ENCODE measurements at regions not wholly inside any gene's neighbourhood (a gene's known extent, or its start where the extent isn't known, plus 50 kb on each side); places are given as distances from the start of the nearest gene placed in this dataset.
"Not testable (repeated sequence)": the region's sequence is repeated elsewhere in the genome, so short reads cannot be mapped to it uniquely, and the experiment has no call there.

DNA sequence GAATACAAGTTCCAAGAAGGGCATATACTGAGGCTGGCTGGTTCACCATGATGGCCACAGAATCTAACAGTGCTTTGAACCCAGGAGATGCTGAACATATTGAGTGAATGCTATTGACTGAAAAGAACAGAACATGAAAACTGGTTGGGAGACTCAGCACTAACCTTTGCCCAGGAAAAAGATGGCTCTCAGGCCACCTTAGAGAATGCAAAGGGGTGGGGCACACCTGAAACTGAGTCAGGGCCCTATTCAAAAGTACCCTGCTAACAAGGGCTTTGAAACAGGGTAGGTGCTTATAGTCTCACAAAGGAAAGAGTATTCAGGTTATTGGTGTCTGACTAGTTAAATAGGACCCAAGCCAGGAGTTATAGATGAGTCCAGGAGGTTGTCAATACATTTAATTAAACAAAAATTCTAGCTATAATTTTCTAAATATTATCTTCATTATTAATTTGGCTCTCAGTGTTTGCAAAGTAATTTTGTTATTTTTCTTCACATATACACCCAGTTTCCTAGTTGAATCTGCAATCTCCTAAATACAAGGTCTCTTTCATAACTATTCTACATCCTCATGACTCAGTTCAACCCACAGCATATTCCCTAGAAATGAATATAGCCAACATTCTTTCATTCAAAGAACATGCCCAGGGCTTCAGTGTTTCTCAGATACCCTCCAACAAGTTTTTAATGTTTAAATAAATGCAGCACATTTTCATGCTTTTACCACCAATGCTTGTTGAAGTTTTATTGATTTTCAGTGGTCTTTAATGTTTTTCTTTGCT lies 144.2 kb upstream of the RAPGEF2 start:
- DNase-seq, result no peak

DNA sequence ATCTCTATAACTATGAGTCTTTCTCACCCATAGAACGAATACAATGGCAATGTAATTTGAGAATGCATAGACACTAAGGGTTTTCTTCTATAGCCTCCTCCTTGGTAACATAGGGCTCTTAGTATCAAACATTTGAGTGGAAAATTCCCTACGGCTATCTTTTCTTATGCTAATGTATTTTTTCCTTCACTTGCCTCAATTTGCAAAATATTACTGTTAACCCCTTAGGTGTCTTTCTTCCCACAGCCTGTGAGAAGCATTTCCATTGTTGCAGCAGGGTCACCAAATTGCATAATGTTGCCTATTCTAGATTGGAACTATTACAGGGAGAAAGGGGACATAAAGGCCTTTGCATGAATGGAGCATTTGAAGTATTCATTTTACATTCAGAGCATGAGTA lies 140.5 kb upstream of the RAPGEF2 start:
- no peak for DNase-seq

DNA sequence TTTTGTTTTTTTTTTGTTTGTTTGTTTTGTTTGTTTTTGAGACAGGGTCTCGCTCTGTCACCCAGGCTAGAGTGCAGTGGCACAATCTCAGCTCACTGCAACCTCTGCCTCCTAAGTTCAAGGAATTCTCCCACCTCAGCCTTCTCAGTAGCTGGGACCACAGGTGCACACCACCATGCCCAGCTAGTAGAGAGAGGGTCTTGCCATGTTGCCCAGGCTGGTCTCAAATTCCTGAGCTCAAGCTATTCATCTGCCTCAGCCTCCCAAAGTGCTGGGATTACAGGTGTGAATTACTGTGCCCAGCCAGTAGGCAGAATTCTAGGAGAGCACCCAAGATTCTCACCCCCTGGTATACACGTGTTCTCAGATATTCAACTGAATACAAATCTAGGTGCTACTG lies 139.6 kb upstream of the RAPGEF2 start:
- not testable (repeated sequence) for DNase-seq

DNA sequence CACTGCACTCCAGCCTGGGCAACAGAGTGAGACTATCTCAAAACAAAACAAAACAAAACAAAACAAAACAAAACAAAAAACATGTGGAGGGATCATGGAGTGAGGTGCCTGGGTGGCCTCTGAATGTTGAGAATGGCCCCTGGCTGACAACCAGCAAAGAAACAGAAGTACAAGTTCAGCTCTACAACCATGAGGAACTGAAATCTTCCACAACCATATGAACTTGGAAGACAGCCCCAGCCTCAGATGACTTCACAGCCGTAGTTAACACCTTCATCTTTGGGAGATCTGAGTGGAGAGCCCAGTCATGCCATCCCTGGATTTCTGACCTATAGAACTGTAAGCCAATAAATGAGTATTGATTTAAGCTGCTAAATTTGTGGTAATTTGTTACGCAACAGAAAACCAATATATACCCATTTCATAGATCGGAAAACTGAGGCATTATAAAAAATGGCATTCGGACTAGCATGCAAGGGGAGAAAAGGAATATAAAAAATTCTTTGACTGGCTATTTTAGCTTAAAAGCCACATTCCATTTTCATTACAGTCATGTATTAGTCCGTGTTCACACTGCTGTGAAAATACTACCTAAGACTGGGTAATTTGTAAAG lies 138.7 kb upstream of the RAPGEF2 start:
- peak in 2 of 3 donors; percentile 21 to 36 for DNase-seq

DNA sequence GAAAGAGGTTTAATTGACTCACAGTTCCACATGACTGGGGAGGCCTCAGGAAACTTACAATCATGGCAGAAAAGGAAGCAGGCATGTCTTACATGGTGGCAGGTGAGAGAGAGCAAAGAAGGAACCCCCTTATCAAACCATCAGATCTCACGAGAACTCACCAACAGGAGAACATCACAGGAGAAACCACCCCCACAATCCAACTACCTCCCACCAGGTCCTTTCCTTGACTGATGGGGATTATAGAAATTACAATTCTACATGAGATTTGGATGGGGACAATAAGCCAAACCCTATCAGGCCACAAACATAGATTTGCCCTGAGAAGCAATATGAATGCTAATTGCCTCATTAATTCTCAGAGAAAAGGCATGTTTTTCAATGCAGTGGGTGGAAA lies 138.2 kb upstream of the RAPGEF2 start:
- no peak for DNase-seq

DNA sequence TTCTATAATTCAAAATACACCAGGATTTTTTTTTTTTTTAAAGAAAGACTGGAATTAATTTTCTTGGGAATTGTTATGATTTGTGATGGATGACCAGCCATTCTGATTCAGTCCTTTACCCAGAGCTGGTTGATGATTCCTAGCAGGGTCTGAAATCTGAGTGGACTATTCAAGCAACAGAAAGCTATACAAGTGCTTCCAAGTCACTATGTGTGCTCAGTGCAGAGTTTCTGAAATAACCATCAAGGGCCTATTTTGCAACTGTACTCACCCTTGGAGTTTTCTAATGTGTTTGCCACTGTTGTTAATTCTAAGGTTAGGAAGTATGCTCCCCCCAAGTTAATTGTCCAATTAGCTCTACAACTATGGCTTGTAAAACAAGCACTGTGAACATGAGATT lies 137.7 kb upstream of the RAPGEF2 start:
- DNase-seq, result no peak

DNA sequence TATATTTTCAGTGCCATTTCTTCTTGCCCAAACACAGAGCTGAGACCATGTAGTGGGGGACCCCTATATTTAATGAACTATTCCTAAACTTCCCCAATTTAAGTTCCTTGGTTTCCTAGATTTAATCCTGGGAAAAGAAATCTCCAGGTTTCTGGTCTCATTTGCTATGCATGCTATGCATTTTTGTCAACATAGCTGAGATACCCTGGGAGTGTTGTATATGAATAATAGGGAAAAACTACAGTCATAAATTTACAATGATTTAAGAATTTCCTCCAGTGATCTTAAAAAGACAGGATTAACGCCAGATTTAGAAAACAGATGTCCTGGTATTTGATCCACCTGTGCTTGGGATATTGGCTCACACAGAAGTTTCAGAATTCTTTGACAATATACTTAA lies 136.8 kb upstream of the RAPGEF2 start:
- no peak for DNase-seq

DNA sequence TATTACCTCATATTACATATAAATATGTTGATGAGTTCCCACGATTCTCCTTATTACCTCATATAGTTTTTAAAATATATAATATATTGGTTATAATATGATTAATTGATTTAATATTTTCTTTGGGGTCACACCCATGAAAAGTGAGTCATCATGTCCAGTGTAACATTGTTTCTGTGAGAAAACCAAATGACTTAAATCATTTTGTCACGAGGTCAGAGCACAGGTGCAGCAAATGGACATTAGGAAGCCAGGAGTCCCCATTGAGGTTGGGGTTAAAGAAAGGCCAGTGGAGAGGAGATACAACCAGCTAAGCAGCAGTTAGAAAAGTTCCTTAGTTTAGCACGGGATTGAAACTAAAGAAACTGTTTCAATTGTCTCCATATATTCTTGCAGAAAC lies 133.9 kb upstream of the RAPGEF2 start:
- DNase-seq, result no peak

DNA sequence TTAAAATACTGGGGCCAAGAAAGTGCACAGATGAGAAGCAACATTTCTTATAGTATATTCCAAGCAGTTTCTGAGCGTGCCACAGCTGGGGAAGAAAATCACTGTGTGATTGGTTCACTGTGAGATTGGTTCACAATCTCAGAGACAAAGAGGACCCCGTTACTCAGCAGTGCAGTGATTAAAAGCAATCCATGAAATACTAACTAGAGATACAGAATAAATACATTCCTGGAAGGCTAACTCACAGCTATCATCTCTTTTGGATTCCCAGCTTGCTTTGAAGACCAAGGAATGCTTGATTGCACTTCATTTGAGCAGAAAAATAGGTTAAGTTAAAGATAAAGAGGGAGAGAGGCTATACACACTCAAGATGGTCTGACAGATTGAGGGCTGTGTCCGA lies 132.1 kb upstream of the RAPGEF2 start:
- no peak for DNase-seq

DNA sequence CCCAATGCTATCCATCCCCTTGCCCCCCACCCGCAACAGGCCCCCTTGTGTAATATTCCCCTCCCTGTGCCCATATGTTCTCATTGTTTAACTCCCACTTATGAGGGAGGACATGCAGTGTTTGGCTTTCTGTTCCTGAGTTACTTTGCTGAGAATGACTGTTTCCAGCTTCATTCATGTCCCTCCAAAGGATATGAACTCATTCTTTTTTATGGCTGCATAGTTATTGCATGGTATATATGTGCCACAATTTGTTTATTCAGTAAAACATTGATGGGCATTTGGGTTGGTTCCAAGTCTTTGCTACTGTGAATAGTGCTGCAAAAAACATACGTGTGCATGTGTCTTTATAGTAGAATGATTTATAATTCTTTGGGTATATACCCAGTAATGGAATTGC lies 128.4 kb upstream of the RAPGEF2 start:
- DNase-seq, result not testable (repeated sequence)

DNA sequence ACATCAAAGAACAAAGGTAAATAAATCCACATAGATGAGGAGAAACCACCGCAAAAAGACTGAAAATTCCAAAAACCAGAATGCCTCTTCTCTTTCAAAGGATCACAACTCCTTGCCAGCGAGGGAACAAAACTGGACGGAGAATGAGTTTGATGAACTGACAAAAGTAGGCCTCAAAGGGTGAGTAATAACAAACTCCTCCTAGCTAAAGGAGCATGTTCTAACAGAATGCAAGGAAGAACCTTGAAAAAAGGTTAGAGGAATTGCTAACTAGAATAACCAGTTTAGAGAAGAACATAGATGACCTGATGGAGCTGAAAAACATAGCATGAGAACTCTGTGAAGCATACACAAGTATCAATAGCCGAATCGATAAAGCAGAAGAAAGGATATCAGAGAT lies 122.2 kb upstream of the RAPGEF2 start:
- not testable (repeated sequence) for DNase-seq

DNA sequence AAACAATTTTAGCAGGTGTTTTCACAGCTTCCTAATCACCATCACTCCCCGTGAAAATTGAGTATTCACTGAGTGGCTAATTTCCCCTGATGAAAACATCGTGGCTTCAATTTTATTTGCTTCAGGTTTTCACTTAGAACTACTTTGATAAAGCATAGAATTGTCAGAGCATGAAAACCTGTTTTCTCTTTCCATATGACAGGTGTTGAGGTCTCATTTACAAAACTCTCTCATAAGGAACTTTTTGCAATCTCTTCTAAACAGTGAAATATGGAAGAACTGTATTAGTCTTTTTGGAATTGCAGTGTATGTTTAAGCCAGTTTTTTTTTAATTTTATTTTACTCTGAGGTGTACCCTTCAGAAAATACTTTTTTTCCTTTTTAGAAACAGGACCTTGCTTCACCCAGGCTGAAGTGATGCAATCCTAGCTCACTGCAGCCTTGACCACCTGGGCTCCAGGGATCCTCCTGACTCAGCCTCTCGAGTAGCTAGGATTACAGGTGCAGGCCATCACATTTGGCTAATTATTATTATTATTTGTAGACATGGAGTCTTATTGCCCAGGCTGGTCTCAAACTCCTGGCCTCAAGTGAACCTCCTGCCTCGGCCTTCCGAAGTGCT lies 111.2 kb upstream of the RAPGEF2 start:
- peak in 1 of 3 donors; percentile 1 for DNase-seq

DNA sequence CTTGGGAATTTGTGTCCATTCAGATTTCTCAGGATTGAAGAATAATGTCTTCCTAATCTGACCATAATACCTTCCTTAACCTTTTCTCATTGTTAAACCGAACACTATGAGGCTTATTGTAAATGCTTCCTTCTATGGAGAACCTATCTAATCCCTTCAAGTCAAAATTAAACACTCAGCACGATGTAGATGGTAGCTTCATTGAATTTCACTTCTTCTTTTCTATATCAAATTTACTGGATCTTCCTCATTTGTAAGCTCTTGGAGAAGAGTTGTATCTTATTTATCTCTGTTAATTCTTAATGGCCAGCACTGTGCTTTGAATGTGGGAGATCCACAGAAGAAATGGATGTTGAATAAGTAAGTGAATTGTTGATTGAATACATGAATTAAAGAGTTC lies 109.0 kb upstream of the RAPGEF2 start:
- peak; percentile 10 to 67 (median 56) for DNase-seq

DNA sequence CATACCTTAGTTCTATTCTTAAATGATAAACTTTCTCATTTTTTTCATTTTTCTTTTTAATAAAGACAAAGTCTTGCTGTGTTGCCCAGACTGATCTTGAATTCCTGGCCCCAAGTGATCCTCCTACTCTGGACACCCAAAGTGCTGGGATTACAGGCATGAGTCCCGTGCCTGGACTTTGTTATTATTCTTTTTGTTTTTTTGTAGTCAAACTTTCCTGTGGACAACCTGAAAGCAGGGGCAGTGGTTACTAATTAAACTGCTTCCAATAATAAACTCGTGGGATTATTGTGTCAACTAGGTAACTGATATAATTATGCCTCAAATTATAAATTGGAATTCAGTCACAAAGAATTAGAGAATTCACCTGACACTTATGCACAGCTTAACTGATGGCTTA lies 107.8 kb upstream of the RAPGEF2 start:
- DNase-seq, result no peak

DNA sequence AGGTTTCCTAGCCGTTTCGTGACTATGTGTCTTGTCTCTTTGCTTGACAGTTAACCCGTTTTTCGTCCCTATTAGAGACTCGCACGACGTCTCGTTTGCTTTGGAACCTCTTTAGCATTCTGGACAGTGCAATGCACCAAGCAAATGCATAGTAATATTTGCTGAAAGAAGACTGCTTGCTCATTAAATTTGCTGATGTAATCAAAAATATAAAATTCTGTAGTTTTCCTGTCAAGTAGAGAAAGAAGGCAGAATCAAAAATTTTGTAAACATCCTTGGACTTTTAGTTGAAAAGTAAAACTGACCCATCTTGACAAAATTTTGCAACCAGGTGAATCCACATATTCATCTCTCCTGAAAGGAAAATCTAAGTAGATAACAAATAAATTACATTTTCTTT lies 106.9 kb upstream of the RAPGEF2 start:
- peak in 1 of 3 donors; percentile 6 for DNase-seq

DNA sequence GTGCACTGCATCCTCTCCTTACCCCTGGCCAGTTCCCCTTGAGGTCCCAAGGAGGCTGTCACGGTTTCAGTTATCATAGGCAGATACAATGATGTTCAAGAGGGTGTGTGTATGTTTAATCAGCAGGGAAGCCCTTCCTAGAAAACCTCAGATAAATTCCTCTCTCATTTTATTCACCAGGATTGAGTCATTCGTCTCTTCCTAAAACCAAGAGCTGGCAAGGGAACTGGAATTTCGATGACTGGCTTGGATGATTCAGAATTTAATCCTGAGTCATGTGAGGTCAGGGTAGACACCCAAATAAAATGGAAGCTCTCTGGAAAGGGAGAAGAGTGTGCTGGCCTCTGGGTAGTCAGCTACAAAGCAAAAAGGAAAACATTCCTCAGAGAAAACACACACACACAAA lies 106.2 kb upstream of the RAPGEF2 start:
- peak; percentile 74 to 89 (median 87) for DNase-seq

DNA sequence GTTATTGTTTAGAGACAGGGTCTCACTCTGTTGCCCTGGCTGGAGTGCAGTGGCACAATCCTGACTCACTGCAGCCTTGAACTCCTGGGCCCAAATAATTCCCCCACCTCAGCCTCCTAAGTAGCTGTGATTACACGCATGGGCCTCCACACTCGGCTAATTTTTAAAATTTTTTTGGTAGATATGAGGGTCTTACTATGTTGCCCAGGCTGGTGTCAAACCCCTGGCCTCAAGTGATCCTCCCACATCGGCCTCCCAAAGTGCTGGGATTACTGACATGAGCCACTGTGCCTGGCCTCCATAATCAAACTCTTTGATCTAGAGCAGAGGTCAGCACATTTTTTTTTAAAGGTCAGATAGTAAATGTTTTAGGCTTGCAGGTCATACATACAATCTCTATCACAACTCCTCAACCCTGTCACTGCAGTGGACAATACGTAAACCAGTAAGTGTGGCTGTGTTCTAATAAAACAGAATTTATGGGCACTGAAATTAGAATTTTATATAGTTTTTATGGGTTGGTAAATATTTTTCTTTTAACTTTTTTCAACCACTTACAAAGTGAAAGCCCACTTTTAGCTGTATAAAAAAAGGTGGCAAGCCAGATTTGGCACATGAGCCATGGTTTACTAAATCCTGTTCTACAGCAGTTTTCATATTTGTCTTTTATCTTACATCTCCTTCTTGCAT lies 105.1 kb upstream of the RAPGEF2 start:
- peak in 1 of 3 donors; percentile 11 for DNase-seq

DNA sequence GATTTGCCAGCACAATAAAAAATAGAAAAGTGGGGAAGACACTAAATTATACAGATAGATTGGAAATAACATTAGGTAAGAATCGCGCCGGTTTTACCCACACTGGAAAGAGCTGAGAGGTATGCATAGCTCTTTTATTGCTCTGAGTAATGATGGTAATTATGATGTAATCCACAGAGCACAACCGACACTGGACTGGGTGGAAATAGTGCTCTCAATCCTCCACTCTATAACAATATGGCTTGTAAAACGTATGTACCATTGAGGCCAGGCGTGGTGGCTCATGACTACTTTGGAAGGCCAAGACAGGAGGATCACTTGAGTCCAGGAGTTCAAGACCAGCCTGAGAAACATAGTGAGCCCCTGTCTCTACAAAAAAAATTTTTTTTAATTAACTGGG lies 104.3 kb upstream of the RAPGEF2 start:
- DNase-seq, result peak in 1 of 3 donors; percentile 16

DNA sequence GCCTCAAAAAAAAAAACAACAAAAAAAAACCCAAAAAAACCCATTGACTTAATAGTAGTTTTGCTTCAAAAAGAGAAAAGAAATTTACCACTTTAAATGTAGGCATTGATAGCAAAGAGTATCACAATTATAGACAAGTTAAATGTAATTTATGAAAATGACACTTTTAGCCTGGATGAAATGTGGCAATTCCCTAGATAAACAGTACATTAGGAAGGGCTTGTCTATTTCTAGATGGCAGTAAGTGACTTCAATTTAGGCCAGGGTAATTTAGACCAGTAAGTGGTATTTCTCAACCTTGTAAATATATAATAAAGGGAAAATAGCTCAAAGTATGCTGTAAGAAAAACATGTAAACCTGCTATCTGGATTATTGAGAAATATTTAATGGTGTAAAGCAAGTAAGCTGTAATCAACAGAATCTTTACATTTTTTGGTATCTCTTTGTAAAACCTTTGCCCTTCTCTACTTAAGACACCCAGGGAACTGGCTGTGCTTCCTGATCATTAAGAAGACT lies 103.7 kb upstream of the RAPGEF2 start:
- no peak for DNase-seq

DNA sequence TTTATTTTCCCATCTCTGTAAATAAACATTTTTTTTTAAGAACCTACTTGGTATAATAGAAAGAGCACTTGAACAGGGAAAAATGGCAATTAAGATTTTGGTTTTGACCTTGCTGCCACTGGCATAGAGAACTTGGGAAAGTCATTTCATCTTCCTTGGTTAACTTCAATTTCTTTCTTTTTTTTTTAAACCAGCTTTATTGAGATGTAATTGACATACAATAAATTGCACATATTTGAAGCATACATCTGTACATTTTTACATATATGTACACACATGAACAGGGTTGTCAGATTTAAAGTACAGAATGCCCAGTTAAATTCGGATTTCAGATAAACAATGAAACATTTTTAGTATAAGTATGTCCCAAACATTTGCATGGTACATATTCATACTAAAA lies 103.0 kb upstream of the RAPGEF2 start:
- DNase-seq, result peak in 1 of 3 donors; percentile 10

DNA sequence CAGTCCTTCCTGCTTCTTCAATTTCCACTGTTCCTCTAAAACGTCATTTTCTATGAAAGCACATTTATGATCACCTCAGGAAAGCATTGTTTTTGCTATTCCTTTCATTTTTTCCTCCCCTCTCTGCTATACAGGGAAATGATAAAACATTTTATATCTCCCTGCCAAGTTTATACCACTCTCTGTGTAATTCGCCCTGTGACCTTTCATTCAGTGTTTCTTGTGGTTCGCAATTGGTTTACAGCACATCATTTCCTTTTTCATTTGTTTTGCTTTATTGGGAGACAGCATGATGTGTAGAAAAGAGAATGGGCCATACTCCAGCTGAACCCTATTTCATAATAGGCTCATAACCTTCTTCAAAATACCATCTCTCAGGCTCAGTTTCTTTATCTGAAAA lies 99.9 kb upstream of the RAPGEF2 start:
- DNase-seq, result no peak

DNA sequence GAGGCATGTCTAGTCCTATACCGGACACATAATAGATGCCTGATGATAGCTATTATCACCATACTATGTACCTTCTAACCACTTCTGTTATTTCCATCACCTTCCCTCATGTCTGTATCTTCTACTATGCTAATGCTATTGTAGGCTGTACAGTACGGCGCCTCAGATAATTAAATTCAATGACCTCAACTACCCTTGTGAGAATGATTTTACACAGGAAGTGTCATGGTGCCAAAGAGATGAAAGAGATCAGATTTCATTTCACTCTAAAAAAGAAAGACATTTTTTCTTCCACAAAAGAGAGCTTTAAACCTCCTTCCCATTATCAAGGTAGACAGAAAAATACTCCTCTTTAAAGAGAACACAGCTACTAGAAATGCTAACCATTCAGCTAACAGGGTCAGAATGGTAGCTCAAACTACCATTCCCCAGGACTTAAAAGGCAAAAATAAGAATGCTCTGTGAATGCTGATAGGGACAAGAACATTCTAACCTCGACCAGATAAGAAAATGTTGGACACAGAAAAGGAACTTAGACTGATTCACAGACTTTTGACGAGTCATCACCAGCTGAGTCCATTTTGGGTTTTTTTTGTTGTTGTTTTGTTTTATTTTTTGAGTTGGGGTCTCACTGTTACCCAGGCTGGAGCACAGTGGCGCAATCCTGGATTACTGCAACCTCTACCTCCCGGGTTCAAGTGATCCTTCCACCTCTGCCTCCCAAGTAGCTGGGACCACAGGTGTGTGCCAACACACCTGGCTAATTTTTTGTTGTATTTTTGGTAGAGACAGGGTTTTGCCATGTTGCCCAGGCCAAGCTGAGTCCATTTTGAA lies 99.2 kb upstream of the RAPGEF2 start:
- DNase-seq, result peak in 1 of 3 donors; percentile 29
